GM13976 (cell line): ENCODE measurements at regions not wholly inside any gene's neighbourhood (a gene's known extent, or its start where the extent isn't known, plus 50 kb on each side); places are given as distances from the start of the nearest gene placed in this dataset.
"Not testable (repeated sequence)": the region's sequence is repeated elsewhere in the genome, so short reads cannot be mapped to it uniquely, and the experiment has no call there.

Source experiments
- DNase-seq: peaks from one replicate; pipeline ENCODE4 v3.0.0; 2012; ENCODE audit warnings: low spot score
- in situ Hi-C: fragments of 300-500 bp; cut with MboI; formaldehyde crosslinking; loops from one replicate; pipeline ENCODE4 v1.12.0; 2022; ENCODE audit warnings: low sequenced_read_pairs, mixed read lengths, inconsistent platforms; ENCODE audit not compliant: unreplicated experiment
- TF ChIP-seq, protein P1 (sequence below): IDR thresholded peaks from 2 replicates; pipeline ENCODE4 v1.5.1; 2012; ENCODE audit warnings: borderline replicate concordance, mild to moderate bottlenecking; ENCODE audit not compliant: insufficient read depth; ENCODE audit errors: extremely low read depth, missing control alignments, control extremely low read depth

GRCh38 chr18:40307627-40308026 is 1647.4 kb upstream of the PIK3C3 start:
- in situ Hi-C loops = no loop called here
- TF ChIP-seq, protein P1, sequence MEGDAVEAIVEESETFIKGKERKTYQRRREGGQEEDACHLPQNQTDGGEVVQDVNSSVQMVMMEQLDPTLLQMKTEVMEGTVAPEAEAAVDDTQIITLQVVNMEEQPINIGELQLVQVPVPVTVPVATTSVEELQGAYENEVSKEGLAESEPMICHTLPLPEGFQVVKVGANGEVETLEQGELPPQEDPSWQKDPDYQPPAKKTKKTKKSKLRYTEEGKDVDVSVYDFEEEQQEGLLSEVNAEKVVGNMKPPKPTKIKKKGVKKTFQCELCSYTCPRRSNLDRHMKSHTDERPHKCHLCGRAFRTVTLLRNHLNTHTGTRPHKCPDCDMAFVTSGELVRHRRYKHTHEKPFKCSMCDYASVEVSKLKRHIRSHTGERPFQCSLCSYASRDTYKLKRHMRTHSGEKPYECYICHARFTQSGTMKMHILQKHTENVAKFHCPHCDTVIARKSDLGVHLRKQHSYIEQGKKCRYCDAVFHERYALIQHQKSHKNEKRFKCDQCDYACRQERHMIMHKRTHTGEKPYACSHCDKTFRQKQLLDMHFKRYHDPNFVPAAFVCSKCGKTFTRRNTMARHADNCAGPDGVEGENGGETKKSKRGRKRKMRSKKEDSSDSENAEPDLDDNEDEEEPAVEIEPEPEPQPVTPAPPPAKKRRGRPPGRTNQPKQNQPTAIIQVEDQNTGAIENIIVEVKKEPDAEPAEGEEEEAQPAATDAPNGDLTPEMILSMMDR = no peak
- no peak for DNase-seq

- no peak for DNase-seq
- TF ChIP-seq, protein P1 = no peak
- in situ Hi-C loops = no loop called here
Observed at GRCh38 chr18:40296717-40297413, 1658.2 kb upstream of the PIK3C3 start.

GRCh38 chr18:40292985-40293710 is 1661.9 kb upstream of the PIK3C3 start:
- TF ChIP-seq, protein P1 = no peak
- in situ Hi-C loops = no loop called here
- no peak for DNase-seq

- TF ChIP-seq, protein P1 = no peak
- DNase-seq = no peak
- in situ Hi-C loops = no loop called here
Observed at GRCh38 chr18:40283560-40283959, 1671.5 kb upstream of the PIK3C3 start.

- DNase-seq, in situ Hi-C loops: not testable (repeated sequence)
Observed at GRCh38 chr18:40281356-40281755, 1673.7 kb upstream of the PIK3C3 start.

- in situ Hi-C loops = no loop called here
- DNase-seq = no peak
- TF ChIP-seq, protein P1 = no peak
Observed at GRCh38 chr18:40274618-40275196, 1680.3 kb upstream of the PIK3C3 start.
